ENCODE measurements at regions not wholly inside any gene's neighbourhood (a gene's known extent, or its start where the extent isn't known, plus 50 kb on each side); places are given as distances from the start of the nearest gene placed in this dataset.

DNA sequence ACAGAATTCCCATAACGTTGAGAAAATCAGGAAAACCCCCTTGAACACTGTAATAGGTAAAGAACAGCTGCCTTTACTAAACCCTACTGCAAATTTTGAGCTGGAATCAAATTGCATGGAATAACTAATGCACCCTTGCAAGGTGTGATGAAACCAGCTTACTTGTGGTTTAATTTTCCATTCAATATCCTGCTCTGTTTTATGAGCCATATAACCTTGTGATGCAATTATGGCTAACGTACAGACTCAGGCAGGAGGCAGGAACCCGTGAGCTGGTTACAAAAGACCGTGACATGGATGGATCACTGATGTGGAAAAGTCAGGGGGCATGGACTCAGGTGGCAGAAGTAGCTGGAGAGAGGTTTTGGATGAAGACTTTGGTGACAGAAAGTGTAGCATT, 438.6 kb downstream of the COG6 start:
- no peaks in the 10 kb centered on the region for H3K36me3 ChIP-seq
- intact Hi-C loops (cut with DNase I; ENCODE audit: low total_unique reads), result no loop called here
- TF ChIP-seq, protein P1, sequence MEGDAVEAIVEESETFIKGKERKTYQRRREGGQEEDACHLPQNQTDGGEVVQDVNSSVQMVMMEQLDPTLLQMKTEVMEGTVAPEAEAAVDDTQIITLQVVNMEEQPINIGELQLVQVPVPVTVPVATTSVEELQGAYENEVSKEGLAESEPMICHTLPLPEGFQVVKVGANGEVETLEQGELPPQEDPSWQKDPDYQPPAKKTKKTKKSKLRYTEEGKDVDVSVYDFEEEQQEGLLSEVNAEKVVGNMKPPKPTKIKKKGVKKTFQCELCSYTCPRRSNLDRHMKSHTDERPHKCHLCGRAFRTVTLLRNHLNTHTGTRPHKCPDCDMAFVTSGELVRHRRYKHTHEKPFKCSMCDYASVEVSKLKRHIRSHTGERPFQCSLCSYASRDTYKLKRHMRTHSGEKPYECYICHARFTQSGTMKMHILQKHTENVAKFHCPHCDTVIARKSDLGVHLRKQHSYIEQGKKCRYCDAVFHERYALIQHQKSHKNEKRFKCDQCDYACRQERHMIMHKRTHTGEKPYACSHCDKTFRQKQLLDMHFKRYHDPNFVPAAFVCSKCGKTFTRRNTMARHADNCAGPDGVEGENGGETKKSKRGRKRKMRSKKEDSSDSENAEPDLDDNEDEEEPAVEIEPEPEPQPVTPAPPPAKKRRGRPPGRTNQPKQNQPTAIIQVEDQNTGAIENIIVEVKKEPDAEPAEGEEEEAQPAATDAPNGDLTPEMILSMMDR (IDR thresholded peaks at IDR 0.05 in 8 of 11, conservative IDR thresholded peaks at IDR 0.05 in 3 of 11), result no peak
- TF ChIP-seq POLR2A (IDR thresholded peaks at IDR 0.05) (no peak), POLR2AphosphoS5 (IDR thresholded peaks at IDR 0.05) (no peak)
- no peak overlapping the region for H3K27ac ChIP-seq
- no peak overlapping the region for H3K4me3 ChIP-seq
- H3K9me3 ChIP-seq, result peaks cover 0 to 3% (median under 1%) of the 10 kb centered on the region in 8 donors
- H3K27me3 ChIP-seq (replicated peaks in 1 of 7), result no peaks in the 10 kb centered on the region
- 69 to 86% (median 79%) methylated on average over 4 of the region's 4 CpGs for WGBS, 5 donors
- no peak for DNase-seq
- peaks cover 0 to 7% (median 0%) of the 10 kb centered on the region in 6 donors for H3K4me1 ChIP-seq

DNA sequence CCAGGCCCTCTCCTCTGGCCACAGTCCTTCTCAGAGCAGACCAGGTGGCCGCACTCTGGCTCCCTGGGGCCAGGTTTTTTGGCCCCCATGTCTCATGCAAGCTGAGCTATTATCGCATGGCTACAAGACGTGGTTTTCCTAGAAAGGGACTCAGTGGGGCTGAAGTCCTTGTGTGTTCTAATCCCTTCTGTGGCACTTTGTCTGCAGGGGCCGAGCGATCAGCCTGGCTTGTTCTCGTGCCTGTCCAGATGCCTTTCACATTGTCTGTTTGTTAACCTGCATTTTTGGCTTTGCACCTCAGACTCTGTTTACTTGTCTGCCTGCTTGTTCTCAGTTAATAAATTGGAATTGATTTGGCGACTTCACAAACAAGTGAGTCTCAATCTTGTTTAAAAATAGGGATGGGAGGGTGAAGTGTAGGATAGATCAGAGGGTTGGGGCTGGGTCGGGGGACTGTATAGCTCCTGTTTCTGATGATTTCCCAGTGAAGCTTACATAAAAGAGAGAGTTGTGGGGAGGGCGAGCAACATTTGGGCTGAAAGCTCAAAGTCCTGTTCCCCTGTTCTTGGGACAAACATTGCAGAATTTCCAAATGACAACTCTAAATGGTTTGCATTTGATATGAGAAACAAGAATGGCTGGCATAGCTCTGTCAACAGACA, 440.4 kb downstream of the COG6 start:
- WGBS, 5 donors, result 89 to 97% (median 95%) methylated on average over 9 of the region's 9 CpGs
- no peak overlapping the region for H3K27ac ChIP-seq
- no peaks in the 10 kb centered on the region for H3K27me3 ChIP-seq (replicated peaks in 1 of 7)
- no peak overlapping the region for H3K4me3 ChIP-seq
- H3K4me1 ChIP-seq, result peaks cover 0 to 7% (median 0%) of the 10 kb centered on the region in 6 donors
- H3K36me3 ChIP-seq, result no peaks in the 10 kb centered on the region
- intact Hi-C loops (cut with DNase I; ENCODE audit: low total_unique reads), result no loop called here
- TF ChIP-seq POLR2AphosphoS5 (IDR thresholded peaks at IDR 0.05) (no peak), POLR2A (IDR thresholded peaks at IDR 0.05) (no peak)
- TF ChIP-seq, protein P1 (IDR thresholded peaks at IDR 0.05 in 8 of 11, conservative IDR thresholded peaks at IDR 0.05 in 3 of 11), result no peak
- DNase-seq, result no peak
- H3K9me3 ChIP-seq, result peaks cover 0 to 14% (median 10%) of the 10 kb centered on the region in 8 donors

DNA sequence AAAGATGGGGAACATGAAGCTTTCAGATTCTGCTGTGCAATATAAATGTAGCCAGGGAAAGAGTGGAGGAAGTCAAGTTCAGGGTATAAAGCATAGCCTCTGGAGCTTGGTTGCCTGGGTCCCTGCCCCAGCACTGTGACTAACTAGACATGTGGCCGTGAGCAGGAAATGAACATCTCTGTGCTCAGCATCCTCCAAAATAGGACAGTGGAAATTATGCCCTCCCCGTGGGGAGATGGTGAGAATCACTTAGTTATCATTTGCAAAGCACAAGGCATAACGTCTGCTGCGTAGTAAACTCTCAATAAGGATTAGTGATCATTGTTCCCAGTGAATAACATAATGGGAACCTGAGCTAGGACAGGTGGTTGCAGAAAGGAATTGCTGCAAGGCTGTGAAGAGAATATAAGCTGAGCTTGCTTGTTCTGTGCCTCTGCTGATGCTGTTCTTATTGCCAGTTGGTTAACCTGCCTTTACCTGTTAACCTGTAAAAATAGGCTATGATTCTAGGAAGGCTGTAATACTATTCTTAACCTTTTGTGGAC, 441.0 kb downstream of the COG6 start:
- H3K27ac ChIP-seq, result no peak overlapping the region
- peaks cover 0 to 14% (median 10%) of the 10 kb centered on the region in 8 donors for H3K9me3 ChIP-seq
- H3K27me3 ChIP-seq (replicated peaks in 1 of 7), result no peaks in the 10 kb centered on the region
- DNase-seq, result no peak
- TF ChIP-seq POLR2AphosphoS5 (IDR thresholded peaks at IDR 0.05), result no peak
- TF ChIP-seq POLR2A (IDR thresholded peaks at IDR 0.05), result no peak
- TF ChIP-seq, protein P1 (IDR thresholded peaks at IDR 0.05 in 8 of 11, conservative IDR thresholded peaks at IDR 0.05 in 3 of 11), result no peak
- intact Hi-C loops (cut with DNase I; ENCODE audit: low total_unique reads), result no loop called here
- peaks cover 0 to 9% (median under 1%) of the 10 kb centered on the region in 6 donors for H3K4me1 ChIP-seq
- 62 to 68% (median 63%) methylated on average over 4 of the region's 4 CpGs for WGBS, 5 donors
- H3K36me3 ChIP-seq, result no peaks in the 10 kb centered on the region
- H3K4me3 ChIP-seq, result no peak overlapping the region

DNA sequence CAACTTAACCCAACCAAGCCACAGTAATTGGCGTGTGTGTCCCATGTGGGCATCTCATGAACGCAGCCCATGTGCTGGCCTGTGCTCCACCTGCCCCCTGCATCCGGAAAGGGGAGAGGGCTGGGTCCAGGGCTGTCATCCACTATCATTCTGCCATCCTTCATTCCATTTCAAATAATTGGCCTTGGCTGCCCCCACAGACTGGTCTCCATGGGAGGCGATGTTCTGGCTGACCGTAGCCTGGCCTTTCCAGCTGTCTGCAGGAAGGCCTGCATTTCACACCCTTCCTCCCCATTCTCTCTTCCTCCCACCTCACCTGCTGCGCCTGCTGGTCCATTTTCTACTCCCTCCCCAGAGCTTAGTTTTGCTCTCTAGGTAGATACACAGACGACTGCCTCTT, 442.8 kb downstream of the COG6 start:
- Histone ChIP-seq H3K9me3 (peaks cover 0 to 14% (median 10%) of the 10 kb centered on the region in 8 donors), H3K4me3 (no peak overlapping the region), H3K4me1 (peaks cover 0 to 22% (median 6%) of the 10 kb centered on the region in 6 donors), H3K36me3 (no peaks in the 10 kb centered on the region), H3K27ac (no peak overlapping the region), H3K27me3 (replicated peaks in 1 of 7) (no peaks in the 10 kb centered on the region)
- TF ChIP-seq, protein P1 (IDR thresholded peaks at IDR 0.05 in 8 of 11, conservative IDR thresholded peaks at IDR 0.05 in 3 of 11), result no peak
- TF ChIP-seq POLR2AphosphoS5 (IDR thresholded peaks at IDR 0.05) (no peak), POLR2A (IDR thresholded peaks at IDR 0.05) (no peak)
- no peak for DNase-seq
- intact Hi-C loops (cut with DNase I; ENCODE audit: low total_unique reads), result no loop called here
- 93 to 96% (median 95%) methylated on average over 6 to 7 of the region's 7 CpGs for WGBS, 5 donors
